ENCODE measurements at regions not wholly inside any gene's neighbourhood (a gene's known extent, or its start where the extent isn't known, plus 50 kb on each side); places are given as distances from the start of the nearest gene placed in this dataset.
A peak's percentile ranks its signal among the peaks of the same experiment; 100 is the strongest.

DNA sequence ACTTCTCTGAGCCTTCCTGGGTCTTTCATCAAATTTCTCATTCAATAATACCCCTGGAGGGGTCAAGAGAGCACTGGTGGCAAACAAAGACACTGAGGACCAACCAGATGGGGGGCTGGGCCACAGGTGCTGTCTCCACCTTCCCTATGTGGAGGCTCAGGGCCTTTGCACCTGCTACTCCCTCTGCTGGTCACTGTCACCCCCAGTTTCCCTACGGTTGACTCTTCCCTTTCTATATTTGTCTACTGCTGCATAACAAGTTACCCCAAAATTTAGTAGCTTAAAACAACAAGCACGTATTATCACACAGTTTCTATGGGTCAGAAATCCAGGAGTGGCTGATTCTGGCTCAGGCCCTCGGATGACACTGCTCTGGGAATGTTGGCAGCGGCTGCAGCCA is 138.8 kb upstream of the RUNX3 start:
- Mint-ChIP-seq H3K9me3 (no peaks in the 10 kb centered on the region), H3K4me1 (peaks cover 0 to 22% (median 9%) of the 10 kb centered on the region in 7 donors), H3K36me3 (no peaks in the 10 kb centered on the region), H3K27me3 (peaks cover 0 to 2% (median 0%) of the 10 kb centered on the region in 5 donors), H3K4me3 (no peak overlapping the region), H3K27ac (no peak overlapping the region)
- intact Hi-C loops (cut with micrococcal nuclease) = no loop called here
- ChIA-PET POLR2A (interaction anchor here (0.6 kb wide), 1 partner anchor 104 kb away, joined by 3 read pairs; no protein-coding TSS in a partner anchor), CTCF (no interaction called here)
- Histone ChIP-seq H3K4me3 (ENCODE audit: low read length) (no peak overlapping the region), H3K36me3 (ENCODE audit: control insufficient read depth in 2 of 3, insufficient read depth in 3 of 3, low read length in 3 of 3) (no peaks in the 10 kb centered on the region), H3K27me3 (ENCODE audit: control insufficient read depth in 2 of 2, insufficient read depth in 2 of 2, low read length in 2 of 2) (no peaks in the 10 kb centered on the region), H3K27ac (ENCODE audit: low read depth, low read length) (no peak overlapping the region), H3K9me3 (ENCODE audit: control insufficient read depth in 2 of 3, low read length in 3 of 3) (no peaks in the 10 kb centered on the region), H3K4me1 (ENCODE audit: control insufficient read depth in 2 of 2, insufficient read depth in 2 of 2, low read length in 2 of 2) (peaks cover 0 to 39% of the 10 kb centered on the region in 2 donors)
- no peak for ATAC-seq
- DNase-seq = no peak

DNA sequence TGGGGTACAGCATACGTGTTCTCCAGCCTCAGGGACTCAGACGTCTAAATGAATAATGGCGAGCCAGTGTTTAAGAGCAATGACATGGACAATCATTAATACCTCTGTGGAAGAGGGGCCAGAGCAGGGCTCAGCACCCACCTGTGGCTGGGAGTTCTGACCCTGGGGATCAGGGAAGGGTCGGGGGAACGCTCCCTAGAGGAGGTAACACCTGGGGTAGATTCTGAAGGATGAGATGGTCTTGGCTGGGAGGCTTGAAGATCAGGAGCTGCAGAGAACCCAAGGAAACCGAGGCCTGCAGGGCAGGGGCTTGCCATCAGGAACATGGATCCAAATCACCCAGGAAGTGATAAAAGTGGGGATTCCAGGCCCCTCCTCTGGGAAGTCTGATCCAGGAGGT is 138.2 kb upstream of the RUNX3 start:
- Mint-ChIP-seq H3K27me3 (peaks cover 0 to 2% (median 0%) of the 10 kb centered on the region in 5 donors), H3K27ac (no peak overlapping the region), H3K36me3 (no peaks in the 10 kb centered on the region), H3K4me3 (no peak overlapping the region), H3K9me3 (no peaks in the 10 kb centered on the region), H3K4me1 (peaks cover 0 to 27% (median 9%) of the 10 kb centered on the region in 7 donors)
- Histone ChIP-seq H3K36me3 (ENCODE audit: control insufficient read depth in 2 of 3, insufficient read depth in 3 of 3, low read length in 3 of 3) (no peaks in the 10 kb centered on the region), H3K27ac (ENCODE audit: low read depth, low read length) (no peak overlapping the region), H3K27me3 (ENCODE audit: control insufficient read depth in 2 of 2, insufficient read depth in 2 of 2, low read length in 2 of 2) (no peaks in the 10 kb centered on the region), H3K4me1 (ENCODE audit: control insufficient read depth in 2 of 2, insufficient read depth in 2 of 2, low read length in 2 of 2) (peaks cover 0 to 42% of the 10 kb centered on the region in 2 donors), H3K9me3 (ENCODE audit: control insufficient read depth in 2 of 3, low read length in 3 of 3) (no peaks in the 10 kb centered on the region), H3K4me3 (ENCODE audit: low read length) (no peak overlapping the region)
- ATAC-seq (no peak), DNase-seq (no peak)
- intact Hi-C loops (cut with micrococcal nuclease) = no loop called here
- CTCF ChIA-PET = no interaction called here
- POLR2A ChIA-PET = interaction anchor here (0.6 kb wide), 1 partner anchor 103 kb away, joined by 3 read pairs; no protein-coding TSS in a partner anchor

DNA sequence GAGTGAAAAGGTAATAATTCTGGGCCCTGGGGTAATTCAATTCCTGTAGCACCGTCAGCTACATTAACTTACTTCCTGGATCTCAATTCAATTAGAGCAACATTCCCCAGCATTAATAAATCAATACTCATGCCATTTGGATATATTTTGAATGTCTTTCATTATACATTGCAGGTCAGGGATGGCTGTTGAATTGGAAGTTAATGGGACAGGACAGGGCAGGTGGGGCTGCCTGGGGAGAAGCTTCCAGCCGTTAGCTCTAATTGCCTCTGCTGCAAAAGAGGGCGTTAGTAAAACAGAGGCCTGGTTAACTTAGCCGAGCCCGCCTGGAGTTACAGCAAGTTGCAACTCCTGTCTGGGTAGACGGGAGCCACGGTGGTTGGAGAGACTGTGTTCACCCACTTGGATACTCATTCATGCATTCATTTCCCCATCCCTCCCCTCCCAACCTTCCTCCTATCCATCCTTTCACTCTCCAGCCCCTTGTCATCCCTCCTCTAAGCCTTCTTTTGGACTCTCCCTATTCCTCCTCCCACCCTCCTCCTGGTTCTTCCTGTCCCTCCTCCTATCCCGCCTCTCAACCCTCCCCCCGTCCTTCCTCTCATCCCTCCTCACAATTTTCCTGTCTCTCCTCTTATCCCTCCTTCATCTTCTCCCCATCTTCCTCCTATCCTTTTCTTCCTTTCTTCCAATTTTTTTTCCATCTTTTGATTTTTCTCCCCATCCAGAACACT is 137.6 kb upstream of the RUNX3 start:
- H3K4me3 Mint-ChIP-seq = no peak overlapping the region
- Histone ChIP-seq H3K4me1 (ENCODE audit: control insufficient read depth in 2 of 2, insufficient read depth in 2 of 2, low read length in 2 of 2) (peaks cover 0 to 42% of the 10 kb centered on the region in 2 donors), H3K27me3 (ENCODE audit: control insufficient read depth in 2 of 2, insufficient read depth in 2 of 2, low read length in 2 of 2) (no peaks in the 10 kb centered on the region), H3K9me3 (ENCODE audit: control insufficient read depth in 2 of 3, low read length in 3 of 3) (no peaks in the 10 kb centered on the region), H3K27ac (ENCODE audit: low read depth, low read length) (no peak overlapping the region), H3K4me3 (ENCODE audit: low read length) (no peak overlapping the region), H3K36me3 (ENCODE audit: control insufficient read depth in 2 of 3, insufficient read depth in 3 of 3, low read length in 3 of 3) (no peaks in the 10 kb centered on the region)
- peaks cover 0 to 27% (median 9%) of the 10 kb centered on the region in 7 donors for H3K4me1 Mint-ChIP-seq
- POLR2A ChIA-PET = no interaction called here
- H3K36me3 Mint-ChIP-seq = no peaks in the 10 kb centered on the region
- H3K27ac Mint-ChIP-seq = no peak overlapping the region
- intact Hi-C loops (cut with micrococcal nuclease) = no loop called here
- H3K27me3 Mint-ChIP-seq = peaks cover 0 to 2% (median 0%) of the 10 kb centered on the region in 5 donors
- DNase-seq = no peak
- no peak for ATAC-seq
- no peaks in the 10 kb centered on the region for H3K9me3 Mint-ChIP-seq
- CTCF ChIA-PET = interaction anchor here (0.6 kb wide), 1 partner anchor 481 kb away, joined by 3 read pairs; no protein-coding TSS in a partner anchor

DNA sequence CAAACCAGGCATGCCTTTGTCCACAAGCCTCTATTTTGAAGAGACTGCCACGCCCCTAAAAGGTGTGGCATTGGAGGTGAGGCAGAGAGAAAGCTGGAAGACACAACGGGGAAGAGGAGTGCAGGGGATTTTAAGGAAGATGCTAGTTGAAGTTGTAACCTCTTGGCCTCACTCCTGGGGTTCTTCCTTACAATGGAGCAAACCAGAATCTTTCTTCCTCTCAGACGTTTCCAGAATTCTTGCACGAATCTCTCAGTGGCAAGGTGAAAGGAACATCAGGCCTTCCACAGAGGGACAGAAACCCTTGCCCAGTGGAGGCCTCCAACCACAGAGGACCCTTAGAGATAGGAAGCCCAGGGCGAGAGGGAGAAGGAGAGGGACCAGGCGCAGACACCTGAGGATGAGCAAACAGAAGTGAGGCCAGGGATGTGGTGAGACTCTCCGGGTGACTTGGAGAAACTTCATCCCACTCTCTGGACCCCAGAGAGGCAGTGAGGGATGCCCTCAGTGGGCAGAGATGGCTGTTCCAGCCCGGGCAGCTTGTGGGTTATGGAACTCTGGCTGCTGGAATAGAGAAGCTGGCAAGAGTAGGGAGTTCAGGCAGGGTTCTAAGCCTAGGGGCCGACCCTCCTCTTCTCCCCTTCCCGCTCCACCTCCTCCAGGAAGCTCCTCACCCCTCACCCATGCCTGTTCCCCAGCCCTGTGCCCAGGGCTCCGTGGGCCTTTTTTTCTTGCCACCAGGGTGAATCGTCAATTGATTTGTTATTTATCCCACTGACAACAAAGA is 136.8 kb upstream of the RUNX3 start:
- H3K27me3 Mint-ChIP-seq = peaks cover 0 to 4% (median 0%) of the 10 kb centered on the region in 5 donors
- ChIA-PET POLR2A (no interaction called here), CTCF (interaction anchor here (0.6 to 1.1 kb wide), 2 partner anchors 30 to 481 kb away, joined by 3 to 4 read pairs; no protein-coding TSS in a partner anchor)
- ATAC-seq = no peak
- no peaks in the 10 kb centered on the region for H3K9me3 Mint-ChIP-seq
- intact Hi-C loops (cut with micrococcal nuclease) = no loop called here
- H3K4me1 Mint-ChIP-seq = peaks cover 0 to 27% (median 8%) of the 10 kb centered on the region in 7 donors
- DNase-seq = no peak
- Histone ChIP-seq H3K4me3 (ENCODE audit: low read length) (no peak overlapping the region), H3K9me3 (ENCODE audit: control insufficient read depth in 2 of 3, low read length in 3 of 3) (no peaks in the 10 kb centered on the region), H3K36me3 (ENCODE audit: control insufficient read depth in 2 of 3, insufficient read depth in 3 of 3, low read length in 3 of 3) (no peaks in the 10 kb centered on the region), H3K4me1 (ENCODE audit: control insufficient read depth in 2 of 2, insufficient read depth in 2 of 2, low read length in 2 of 2) (peaks cover 0 to 42% of the 10 kb centered on the region in 2 donors), H3K27ac (ENCODE audit: low read depth, low read length) (no peak overlapping the region), H3K27me3 (ENCODE audit: control insufficient read depth in 2 of 2, insufficient read depth in 2 of 2, low read length in 2 of 2) (no peaks in the 10 kb centered on the region)
- peak overlapping the region in 1 of 9 donors; percentile 51 for H3K27ac Mint-ChIP-seq
- H3K4me3 Mint-ChIP-seq = peak overlapping the region in 1 of 10 donors; percentile 17
- no peaks in the 10 kb centered on the region for H3K36me3 Mint-ChIP-seq

DNA sequence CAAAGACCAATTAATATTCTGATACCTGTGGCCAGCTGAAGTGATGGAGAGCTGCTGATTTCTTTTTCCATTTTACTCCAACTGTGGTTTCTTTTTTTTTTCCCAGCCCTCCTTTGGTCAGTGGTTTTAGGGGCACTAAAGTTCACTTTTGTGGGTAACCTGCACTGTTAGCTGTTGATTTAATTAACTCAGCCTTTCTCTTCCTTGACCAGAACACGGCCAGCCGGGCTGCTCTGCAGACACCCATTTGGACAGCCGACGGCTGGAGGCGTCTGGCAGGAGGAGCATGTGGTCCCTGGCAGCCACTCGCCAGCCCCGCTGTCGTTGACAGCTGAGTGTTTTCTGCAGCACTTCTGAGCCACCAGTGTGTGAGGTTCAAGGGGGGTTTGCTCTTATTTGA is 136.2 kb upstream of the RUNX3 start:
- H3K4me3 ChIP-seq (ENCODE audit: low read length) = no peak overlapping the region
- intact Hi-C loops (cut with micrococcal nuclease) = no loop called here
- no peaks in the 10 kb centered on the region for H3K9me3 ChIP-seq (ENCODE audit: control insufficient read depth in 2 of 3, low read length in 3 of 3)
- H3K27me3 Mint-ChIP-seq = peaks cover 0 to 9% (median 0%) of the 10 kb centered on the region in 5 donors
- H3K4me3 Mint-ChIP-seq = no peak overlapping the region
- peaks cover 0 to 27% (median 6%) of the 10 kb centered on the region in 7 donors for H3K4me1 Mint-ChIP-seq
- peaks cover 0 to 42% of the 10 kb centered on the region in 2 donors for H3K4me1 ChIP-seq (ENCODE audit: control insufficient read depth in 2 of 2, insufficient read depth in 2 of 2, low read length in 2 of 2)
- DNase-seq = no peak
- CTCF ChIA-PET = interaction anchor here (0.6 to 1.1 kb wide), 2 partner anchors 29 to 435 kb away, joined by 3 to 4 read pairs; no protein-coding TSS in a partner anchor
- H3K27me3 ChIP-seq (ENCODE audit: control insufficient read depth in 2 of 2, insufficient read depth in 2 of 2, low read length in 2 of 2) = no peaks in the 10 kb centered on the region
- H3K27ac ChIP-seq (ENCODE audit: low read depth, low read length) = no peak overlapping the region
- no peaks in the 10 kb centered on the region for H3K36me3 ChIP-seq (ENCODE audit: control insufficient read depth in 2 of 3, insufficient read depth in 3 of 3, low read length in 3 of 3)
- peak overlapping the region in 2 of 9 donors; percentile 28 to 58 for H3K27ac Mint-ChIP-seq
- H3K36me3 Mint-ChIP-seq = no peaks in the 10 kb centered on the region
- no peak for ATAC-seq
- POLR2A ChIA-PET = no interaction called here
- no peaks in the 10 kb centered on the region for H3K9me3 Mint-ChIP-seq

DNA sequence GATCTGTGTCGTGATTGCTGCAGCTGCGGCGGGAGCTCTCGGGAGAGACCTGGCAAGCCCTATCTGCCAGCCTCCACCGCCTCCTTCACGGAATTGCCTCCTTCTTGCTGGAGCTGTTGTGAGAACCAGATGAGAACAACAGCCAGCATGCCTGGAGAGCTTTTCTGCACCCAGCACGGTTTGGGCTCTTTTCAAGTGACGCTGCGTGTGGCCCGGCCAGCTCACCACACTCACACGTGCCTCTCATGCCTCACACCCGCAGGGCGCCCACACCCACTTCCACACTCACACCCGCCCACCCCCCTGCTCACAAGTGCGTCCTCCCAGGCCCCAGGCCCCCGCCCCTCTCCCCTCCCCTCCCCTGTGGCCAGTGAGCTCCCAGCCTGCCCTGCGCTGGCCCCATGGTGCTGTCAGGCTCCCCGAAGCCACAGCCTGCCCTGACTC is 135.7 kb upstream of the RUNX3 start:
- peaks cover 0 to 42% of the 10 kb centered on the region in 2 donors for H3K4me1 ChIP-seq (ENCODE audit: control insufficient read depth in 2 of 2, insufficient read depth in 2 of 2, low read length in 2 of 2)
- no peaks in the 10 kb centered on the region for H3K9me3 Mint-ChIP-seq
- CTCF ChIA-PET = interaction anchor here (0.6 to 1.1 kb wide), 2 partner anchors 28 to 434 kb away, joined by 3 to 4 read pairs; no protein-coding TSS in a partner anchor
- ATAC-seq (peak; percentile 78), DNase-seq (no peak)
- no peaks in the 10 kb centered on the region for H3K36me3 Mint-ChIP-seq
- H3K36me3 ChIP-seq (ENCODE audit: control insufficient read depth in 2 of 3, insufficient read depth in 3 of 3, low read length in 3 of 3) = no peaks in the 10 kb centered on the region
- H3K27ac ChIP-seq (ENCODE audit: low read depth, low read length) = no peak overlapping the region
- peaks cover 0 to 11% (median 0%) of the 10 kb centered on the region in 5 donors for H3K27me3 Mint-ChIP-seq
- H3K27me3 ChIP-seq (ENCODE audit: control insufficient read depth in 2 of 2, insufficient read depth in 2 of 2, low read length in 2 of 2) = no peaks in the 10 kb centered on the region
- peak overlapping the region; percentile 44 for H3K4me3 ChIP-seq (ENCODE audit: low read length)
- intact Hi-C loops (cut with micrococcal nuclease) = no loop called here
- H3K27ac Mint-ChIP-seq = peak overlapping the region in 2 of 9 donors; percentile 28 to 58
- peak overlapping the region in 2 of 10 donors; percentile 23 to 61 for H3K4me3 Mint-ChIP-seq
- POLR2A ChIA-PET = no interaction called here
- H3K4me1 Mint-ChIP-seq = peaks cover 0 to 27% (median 6%) of the 10 kb centered on the region in 7 donors
- no peaks in the 10 kb centered on the region for H3K9me3 ChIP-seq (ENCODE audit: control insufficient read depth in 2 of 3, low read length in 3 of 3)
